ENCODE measurements at regions not wholly inside any gene's neighbourhood (a gene's known extent, or its start where the extent isn't known, plus 50 kb on each side); places are given as distances from the start of the nearest gene placed in this dataset.
"Not testable (repeated sequence)": the region's sequence is repeated elsewhere in the genome, so short reads cannot be mapped to it uniquely, and the experiment has no call there.

DNA sequence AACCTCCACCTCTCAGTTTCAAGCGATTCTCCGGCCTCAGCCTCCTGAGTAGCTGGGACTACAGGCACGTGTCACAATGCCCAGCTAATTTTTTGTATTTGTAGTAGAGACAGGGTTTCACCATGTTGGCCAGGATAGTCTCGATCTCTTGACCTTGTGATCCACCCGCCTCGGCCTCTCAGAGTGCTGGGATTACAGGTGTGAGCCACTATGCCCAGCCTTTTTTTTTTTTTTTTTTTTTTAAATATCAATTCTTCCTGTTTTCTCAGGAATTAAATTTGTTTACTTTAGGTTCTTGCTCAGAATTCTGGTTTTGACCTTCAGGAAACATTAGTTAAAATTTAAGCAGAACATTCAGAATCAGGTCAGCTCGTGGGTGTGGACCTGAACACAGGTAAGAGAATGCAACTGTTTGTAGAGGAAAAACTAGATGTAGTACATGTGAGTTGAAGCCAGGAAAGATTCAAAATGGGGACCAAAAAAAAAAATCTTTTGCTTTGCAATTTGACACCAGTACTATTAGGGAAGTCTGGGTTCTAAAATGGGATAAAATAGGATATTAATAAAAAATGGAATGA lies 65.5 kb upstream of the ERV3-1 start:
- H3K4me3 Mint-ChIP-seq; H3K27me3 Mint-ChIP-seq; CTCF ChIA-PET; DNase-seq; H3K9me3 Mint-ChIP-seq; POLR2A ChIA-PET; intact Hi-C loops (cut with micrococcal nuclease); H3K4me1 Mint-ChIP-seq (ENCODE audit: low read depth); H3K27ac Mint-ChIP-seq: not testable (repeated sequence)
- H3K36me3 Mint-ChIP-seq = peaks cover 16% of the 10 kb centered on the region

DNA sequence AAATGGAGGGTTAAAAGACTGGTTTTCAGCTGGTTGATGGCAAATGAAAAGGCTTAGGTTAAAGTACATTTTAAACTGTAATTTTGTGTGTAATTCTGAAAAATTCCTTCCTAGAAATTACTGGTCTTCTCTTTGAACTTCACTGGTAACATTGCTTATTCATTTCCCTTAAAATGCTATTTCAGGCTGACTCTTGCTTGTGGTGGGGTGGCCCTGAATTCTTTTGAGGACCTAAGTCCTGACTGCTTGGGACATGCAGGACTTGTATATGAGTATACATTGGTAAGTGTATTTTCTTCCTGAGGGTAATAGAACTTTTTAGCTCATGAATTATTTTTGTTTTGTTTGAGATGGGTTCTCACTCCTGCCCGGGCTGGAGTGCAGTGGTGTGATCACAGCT lies 63.0 kb upstream of the ERV3-1 start:
- intact Hi-C loops (cut with micrococcal nuclease) = not testable (repeated sequence)

GRCh38 chr7:65062566-65062965 lies 56.1 kb upstream of the ERV3-1 start:
- H3K36me3 Mint-ChIP-seq; H3K4me3 Mint-ChIP-seq; DNase-seq; H3K27ac Mint-ChIP-seq; H3K27me3 Mint-ChIP-seq; intact Hi-C loops (cut with micrococcal nuclease); H3K4me1 Mint-ChIP-seq (ENCODE audit: low read depth); CTCF ChIA-PET; POLR2A ChIA-PET; H3K9me3 Mint-ChIP-seq: not testable (repeated sequence)

More for the DNA sequence above, 63.0 kb upstream of the ERV3-1 start:
- Mint-ChIP-seq H3K27ac (peak overlapping the region; percentile 66), H3K36me3 (peaks cover 18% of the 10 kb centered on the region)
- H3K27me3 Mint-ChIP-seq; H3K4me1 Mint-ChIP-seq (ENCODE audit: low read depth); DNase-seq; H3K4me3 Mint-ChIP-seq; CTCF ChIA-PET; H3K9me3 Mint-ChIP-seq; POLR2A ChIA-PET: not testable (repeated sequence)

DNA sequence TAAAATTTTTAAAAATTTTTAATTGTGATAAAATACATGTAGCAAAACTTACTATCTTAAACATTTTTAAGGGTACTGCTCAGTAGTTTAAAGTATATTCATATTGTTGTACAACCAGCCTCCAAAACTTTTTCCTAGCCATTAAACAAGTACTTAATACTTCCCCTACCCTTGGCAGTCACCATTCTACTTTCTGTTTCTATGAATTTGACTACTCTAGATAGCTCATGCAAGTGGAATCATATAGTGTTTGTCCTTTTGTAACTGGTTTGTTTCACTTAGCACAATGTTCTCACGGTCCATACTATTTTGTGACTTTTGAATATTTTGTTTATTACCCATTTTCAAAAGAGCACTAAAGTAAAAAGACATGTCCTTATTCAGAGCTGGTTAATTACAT lies 52.8 kb upstream of the ERV3-1 start:
- H3K4me1 Mint-ChIP-seq (ENCODE audit: low read depth); intact Hi-C loops (cut with micrococcal nuclease); H3K27ac Mint-ChIP-seq; DNase-seq; CTCF ChIA-PET; POLR2A ChIA-PET; H3K9me3 Mint-ChIP-seq; H3K27me3 Mint-ChIP-seq; H3K4me3 Mint-ChIP-seq: not testable (repeated sequence)
- peaks cover 10% of the 10 kb centered on the region for H3K36me3 Mint-ChIP-seq

Data from activated CD4-positive, alpha-beta memory T cell treated with anti-CD3 and anti-CD28 coated beads for 36 hours (primary cell).